DOHH2 (cell line): ENCODE measurements at regions not wholly inside any gene's neighbourhood (a gene's known extent, or its start where the extent isn't known, plus 50 kb on each side); places are given as distances from the start of the nearest gene placed in this dataset.

ENCODE experiments used
- H3F3A ChIP-seq: fragments of 200-600 bp; sonication (generic), shearing (Covaris generic); 2 replicates; pipeline ENCODE4 v1.6.0; 2016; ENCODE audit warnings: antibody characterized with exemption, mild to moderate bottlenecking; ENCODE audit not compliant: control insufficient read depth, insufficient read depth
- H3K27ac ChIP-seq: fragments of 200-600 bp; sonication (generic); 2 replicates; pipeline ENCODE4 v1.5.1; 2014; ENCODE audit warnings: low read depth, mild to moderate bottlenecking, low read length, moderate library complexity
- H3K27me3 ChIP-seq: fragments of 200-600 bp; sonication (generic); 2 replicates; pipeline ENCODE4 v1.6.1; 2014; ENCODE audit warnings: mild to moderate bottlenecking, low read length, mixed read lengths; ENCODE audit not compliant: control insufficient read depth
- H3K36me3 ChIP-seq: fragments of 200-600 bp; sonication (generic); 2 replicates; pipeline ENCODE4 v1.6.1; 2014; ENCODE audit warnings: mild to moderate bottlenecking, low read length, moderate library complexity, mixed read lengths; ENCODE audit not compliant: control insufficient read depth
- H3K4me1 ChIP-seq: fragments of 200-600 bp; sonication (generic); 2 replicates; pipeline ENCODE4 v1.6.1; 2014; ENCODE audit warnings: mild to moderate bottlenecking, low read length, mixed read lengths; ENCODE audit not compliant: control insufficient read depth
- H3K4me2 ChIP-seq: fragments of 200-600 bp; sonication (generic); 2 replicates; pipeline ENCODE4 v1.6.0; 2014; ENCODE audit warnings: mild to moderate bottlenecking, low read length, moderate library complexity
- H3K4me3 ChIP-seq: fragments of 200-600 bp; sonication (generic); 2 replicates; pipeline ENCODE4 v1.5.1; 2014; ENCODE audit warnings: mild to moderate bottlenecking, low read length, mixed read lengths
- H3K79me2 ChIP-seq: fragments of 200-600 bp; sonication (generic); 2 replicates; pipeline ENCODE4 v1.6.1; 2014; ENCODE audit warnings: mild to moderate bottlenecking, low read length, mixed read lengths; ENCODE audit not compliant: control insufficient read depth
- H3K9me2 ChIP-seq: fragments of 200-600 bp; sonication (generic); replicated peaks from 2 replicates; pipeline ENCODE4 v1.6.1; 2014; ENCODE audit warnings: mild to moderate bottlenecking, low read length, mixed read lengths; ENCODE audit not compliant: control insufficient read depth
- H3K9me3 ChIP-seq: fragments of 200-600 bp; sonication (generic); 2 replicates; pipeline ENCODE4 v1.6.1; 2014; ENCODE audit warnings: antibody characterized with exemption, low read length, mixed read lengths; ENCODE audit not compliant: control insufficient read depth, insufficient read depth
- H4K20me1 ChIP-seq: fragments of 200-600 bp; sonication (generic); 2 replicates; pipeline ENCODE4 v1.6.0; 2014; ENCODE audit warnings: low read depth, mild to moderate bottlenecking, antibody characterized with exemption, low read length, moderate library complexity; ENCODE audit not compliant: control insufficient read depth, insufficient read depth
- CTCF ChIP-seq: fragments of 200-600 bp; sonication (generic); IDR thresholded peaks from one replicate; pipeline ENCODE4 v1.5.1; 2014; ENCODE audit warnings: antibody characterized with exemption, mild to moderate bottlenecking, low read depth, low read length; ENCODE audit not compliant: poor library complexity, severe bottlenecking
- EZH2phosphoT487 ChIP-seq: fragments of 200-600 bp; sonication (generic); IDR thresholded peaks from 2 replicates; pipeline ENCODE4 v1.6.1; 2017; ENCODE audit warnings: borderline replicate concordance, mild to moderate bottlenecking, antibody characterized with exemption, low read length, moderate library complexity, mixed read lengths

- Histone ChIP-seq H3K9me3 (no peaks in the 10 kb centered on the region), H3F3A (no peaks in the 10 kb centered on the region), H3K9me2 (no peaks in the 10 kb centered on the region)
These were observed 103.4 kb upstream of the NUDT7 start for GRCh38 chr16:77618951-77619350.

GRCh38 chr16:77624085-77624484 lies 98.2 kb upstream of the NUDT7 start:
- TF ChIP-seq CTCF (no peak), EZH2phosphoT487 (no peak)
- Histone ChIP-seq H3K4me3 (no peak overlapping the region), H3K4me1 (no peaks in the 10 kb centered on the region)

More at GRCh38 chr16:77618951-77619350, 103.4 kb upstream of the NUDT7 start:
- no peak for TF ChIP-seq CTCF
- TF ChIP-seq EZH2phosphoT487, result no peak
- no peaks in the 10 kb centered on the region for H3K36me3 ChIP-seq
- 0 out of 2 replicates have a peak, but pooled peaks cover 2% of the 10 kb centered on the region for H3K27me3 ChIP-seq
- H3K4me1 ChIP-seq, result no peaks in the 10 kb centered on the region
- H3K4me3 ChIP-seq, result no peak overlapping the region
- H3K79me2 ChIP-seq, result no peaks in the 10 kb centered on the region
- H4K20me1 ChIP-seq, result no peaks in the 10 kb centered on the region
- no peak overlapping the region for H3K27ac ChIP-seq
- H3K4me2 ChIP-seq, result no peak overlapping the region

GRCh38 chr16:77636615-77637014 lies 85.7 kb upstream of the NUDT7 start:
- H3K9me3 ChIP-seq, result no peaks in the 10 kb centered on the region

More at GRCh38 chr16:77624085-77624484, 98.2 kb upstream of the NUDT7 start:
- Histone ChIP-seq H4K20me1 (no peaks in the 10 kb centered on the region), H3F3A (no peaks in the 10 kb centered on the region), H3K79me2 (no peaks in the 10 kb centered on the region), H3K36me3 (no peaks in the 10 kb centered on the region), H3K27me3 (no peaks in the 10 kb centered on the region), H3K27ac (no peak overlapping the region), H3K9me2 (no peaks in the 10 kb centered on the region), H3K9me3 (no peaks in the 10 kb centered on the region), H3K4me2 (no peak overlapping the region)

More at GRCh38 chr16:77636615-77637014, 85.7 kb upstream of the NUDT7 start:
- no peaks in the 10 kb centered on the region for H3K9me2 ChIP-seq
- no peaks in the 10 kb centered on the region for H3F3A ChIP-seq
- H3K79me2 ChIP-seq, result no peaks in the 10 kb centered on the region
- no peaks in the 10 kb centered on the region for H3K27me3 ChIP-seq
- no peak overlapping the region for H3K27ac ChIP-seq
- no peak overlapping the region for H3K4me3 ChIP-seq
- H3K36me3 ChIP-seq, result no peaks in the 10 kb centered on the region
- H3K4me1 ChIP-seq, result no peaks in the 10 kb centered on the region
- no peak for TF ChIP-seq CTCF
- TF ChIP-seq EZH2phosphoT487, result no peak
- no peaks in the 10 kb centered on the region for H4K20me1 ChIP-seq
- no peak overlapping the region for H3K4me2 ChIP-seq
